ENCODE measurements at regions not wholly inside any gene's neighbourhood (a gene's known extent, or its start where the extent isn't known, plus 50 kb on each side); places are given as distances from the start of the nearest gene placed in this dataset.
A peak's percentile ranks its signal among the peaks of the same experiment; 100 is the strongest.

GRCh38 chr4:141435446-141436225, 200.7 kb upstream of the IL15 start:
- Mint-ChIP-seq H3K4me3 (no peak overlapping the region), H3K36me3 (no peaks in the 10 kb centered on the region), H3K9me3 (peaks cover 2 to 4% (median 2%) of the 10 kb centered on the region in 3 donors), H3K27ac (no peak overlapping the region), H3K27me3 (no peaks in the 10 kb centered on the region), H3K4me1 (no peaks in the 10 kb centered on the region)

DNA sequence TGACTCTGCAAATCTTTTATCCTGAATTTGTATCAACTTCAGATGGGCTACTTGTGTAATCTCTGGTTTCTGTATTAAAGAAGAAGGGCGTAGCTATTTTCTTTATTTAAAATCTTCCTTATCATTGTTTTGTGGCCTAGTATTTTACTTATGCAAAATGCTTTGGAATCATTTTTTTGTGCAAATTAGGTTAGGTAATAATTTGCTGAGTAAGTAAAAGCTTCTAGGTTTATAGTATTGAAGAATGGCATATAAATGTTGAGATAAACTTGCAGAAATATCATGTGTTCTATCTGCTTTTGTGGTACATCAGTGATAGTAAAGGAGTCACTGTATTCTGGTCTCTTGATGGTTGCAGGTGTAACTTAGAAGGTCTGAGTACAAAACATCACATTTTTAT, 197.2 kb upstream of the IL15 start:
- Mint-ChIP-seq H3K4me3 (no peak overlapping the region), H3K36me3 (no peaks in the 10 kb centered on the region), H3K9me3 (peaks cover 0 to 1% (median 0%) of the 10 kb centered on the region in 3 donors), H3K27me3 (no peaks in the 10 kb centered on the region), H3K27ac (no peak overlapping the region), H3K4me1 (peaks cover 0 to 3% (median 0%) of the 10 kb centered on the region in 3 donors)

DNA sequence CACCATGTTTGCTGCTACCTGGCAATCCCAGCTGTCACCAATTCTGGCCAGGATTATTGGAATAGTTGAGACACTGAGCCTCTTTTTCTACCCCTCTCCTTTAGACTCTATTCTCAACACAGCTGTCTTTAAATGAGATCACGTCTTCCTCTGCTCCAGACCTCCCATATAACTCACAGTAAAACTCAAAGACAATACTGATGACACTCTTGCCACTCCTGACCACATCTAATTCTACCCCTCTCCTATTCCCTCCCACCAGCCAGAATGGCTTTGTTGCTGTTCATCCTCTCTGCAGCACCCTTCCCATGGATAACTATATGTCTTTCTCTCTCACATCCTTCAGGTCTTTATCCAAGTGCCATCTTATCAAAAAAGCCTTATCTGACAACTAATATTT, 188.6 kb upstream of the IL15 start:
- Mint-ChIP-seq H3K27me3 (no peaks in the 10 kb centered on the region), H3K4me1 (peaks cover 0 to 14% (median 5%) of the 10 kb centered on the region in 3 donors), H3K27ac (no peak overlapping the region), H3K36me3 (no peaks in the 10 kb centered on the region), H3K4me3 (no peak overlapping the region), H3K9me3 (no peaks in the 10 kb centered on the region)

DNA sequence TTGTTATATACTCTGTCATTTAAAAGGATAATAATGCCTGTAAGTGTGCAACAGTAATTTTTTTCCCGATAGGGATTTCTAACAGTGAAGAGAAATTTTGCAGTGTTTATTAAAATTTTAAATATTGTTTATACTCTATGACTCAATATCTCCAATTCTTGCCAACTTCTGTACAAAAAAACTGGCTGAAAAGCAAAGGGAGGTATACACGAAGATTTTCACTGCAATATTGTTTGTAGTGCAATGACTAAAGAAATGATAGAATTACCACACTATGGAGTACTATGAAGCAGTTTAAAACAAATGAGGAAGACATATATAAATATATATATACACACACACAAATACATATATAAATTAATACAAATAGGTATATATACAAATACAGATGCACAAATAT, 187.9 kb upstream of the IL15 start:
- no peak overlapping the region for H3K4me3 Mint-ChIP-seq
- H3K27ac Mint-ChIP-seq, result no peak overlapping the region
- H3K9me3 Mint-ChIP-seq, result no peaks in the 10 kb centered on the region

DNA sequence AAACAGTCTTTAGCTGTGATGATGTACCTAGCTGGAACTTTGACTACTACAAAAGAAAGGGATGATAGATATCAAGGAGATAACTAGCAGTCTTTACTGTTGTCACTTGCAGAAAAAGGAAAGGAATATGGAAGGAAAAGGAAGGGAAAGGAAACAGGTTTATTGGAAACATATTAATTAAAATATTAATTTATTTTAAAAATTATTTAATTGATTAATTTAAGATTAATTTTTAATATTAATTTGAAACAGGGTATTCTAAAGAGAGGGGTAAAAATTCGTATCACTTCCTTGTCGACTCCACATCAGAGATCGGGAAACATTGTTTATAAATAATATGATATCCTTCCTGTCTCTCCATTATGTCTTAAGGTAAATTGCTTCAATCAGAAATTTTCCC, 186.5 kb upstream of the IL15 start:
- H3K27me3 Mint-ChIP-seq, result no peaks in the 10 kb centered on the region
- no peaks in the 10 kb centered on the region for H3K36me3 Mint-ChIP-seq
- H3K27ac Mint-ChIP-seq, result no peak overlapping the region
- H3K4me1 Mint-ChIP-seq, result peaks cover 0 to 11% (median 5%) of the 10 kb centered on the region in 3 donors
- peak overlapping the region in 1 of 4 donors; percentile 20 for H3K4me3 Mint-ChIP-seq
- H3K9me3 Mint-ChIP-seq, result no peaks in the 10 kb centered on the region

More for the DNA sequence above, 187.9 kb upstream of the IL15 start:
- Mint-ChIP-seq H3K27me3 (no peaks in the 10 kb centered on the region), H3K36me3 (no peaks in the 10 kb centered on the region), H3K4me1 (peaks cover 0 to 14% (median 5%) of the 10 kb centered on the region in 3 donors)

- Mint-ChIP-seq H3K27ac (no peak overlapping the region), H3K4me1 (no peaks in the 10 kb centered on the region), H3K27me3 (no peaks in the 10 kb centered on the region), H3K9me3 (peaks cover 0 to 3% (median 0%) of the 10 kb centered on the region in 3 donors), H3K36me3 (no peaks in the 10 kb centered on the region), H3K4me3 (no peak overlapping the region)
These were observed 180.7 kb upstream of the IL15 start for GRCh38 chr4:141455651-141456050.

DNA sequence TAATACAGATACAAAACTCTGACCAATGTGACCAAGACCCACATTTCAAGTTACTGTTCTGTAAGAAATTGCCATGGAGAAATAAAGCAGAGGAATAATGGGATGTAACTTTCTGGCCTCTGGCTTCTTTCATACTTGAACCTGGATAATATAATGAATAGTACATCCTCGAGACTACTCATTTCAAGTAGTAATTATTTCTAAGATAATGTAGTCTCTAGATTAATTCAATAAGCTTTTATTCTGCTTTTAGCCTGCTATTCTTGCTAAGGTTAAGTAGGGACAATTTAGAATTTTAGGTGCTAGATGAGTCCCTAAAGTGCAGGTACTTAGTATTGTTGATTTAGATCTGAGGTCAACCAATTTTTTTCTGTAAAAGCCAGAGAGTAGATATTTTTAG, 178.7 kb upstream of the IL15 start:
- H3K4me1 Mint-ChIP-seq, result no peaks in the 10 kb centered on the region
- no peaks in the 10 kb centered on the region for H3K27me3 Mint-ChIP-seq
- H3K36me3 Mint-ChIP-seq, result no peaks in the 10 kb centered on the region
- H3K27ac Mint-ChIP-seq, result no peak overlapping the region
- peaks cover 0 to 3% (median 0%) of the 10 kb centered on the region in 3 donors for H3K9me3 Mint-ChIP-seq
- H3K4me3 Mint-ChIP-seq, result no peak overlapping the region

DNA sequence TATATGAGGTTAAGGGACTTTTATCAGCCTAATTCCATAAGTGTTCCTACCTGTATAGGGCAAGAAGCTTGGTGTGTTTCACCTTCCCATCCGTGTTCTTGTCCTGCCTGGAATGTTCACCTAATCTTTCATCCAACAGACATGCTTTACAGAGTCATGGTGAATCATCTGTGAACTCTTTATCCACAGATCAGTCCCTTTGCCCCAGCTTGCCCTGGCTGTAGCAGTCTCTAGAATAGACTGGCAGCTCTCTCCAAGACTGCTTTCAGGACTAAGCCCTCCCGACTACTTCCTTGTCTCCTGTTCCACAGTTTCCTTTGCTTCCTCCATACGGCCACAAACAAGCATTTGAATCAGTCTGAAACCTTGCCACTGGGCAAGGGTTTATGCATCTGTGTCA, 177.9 kb upstream of the IL15 start:
- Mint-ChIP-seq H3K36me3 (no peaks in the 10 kb centered on the region), H3K4me1 (no peaks in the 10 kb centered on the region), H3K27ac (no peak overlapping the region), H3K9me3 (peaks cover 0 to 3% (median 0%) of the 10 kb centered on the region in 3 donors), H3K4me3 (no peak overlapping the region), H3K27me3 (no peaks in the 10 kb centered on the region)

- Mint-ChIP-seq H3K4me1 (no peaks in the 10 kb centered on the region), H3K27ac (no peak overlapping the region), H3K36me3 (no peaks in the 10 kb centered on the region), H3K27me3 (no peaks in the 10 kb centered on the region), H3K9me3 (peaks cover 0 to 5% (median 0%) of the 10 kb centered on the region in 3 donors), H3K4me3 (no peak overlapping the region)
These were observed 177.4 kb upstream of the IL15 start for GRCh38 chr4:141459020-141459419.

- Mint-ChIP-seq H3K36me3 (no peaks in the 10 kb centered on the region), H3K27ac (no peak overlapping the region)
These were observed 174.0 kb upstream of the IL15 start for GRCh38 chr4:141462361-141462760.

GRCh38 chr4:141463678-141464077, 172.7 kb upstream of the IL15 start:
- no peaks in the 10 kb centered on the region for H3K4me1 Mint-ChIP-seq
- H3K9me3 Mint-ChIP-seq, result peaks cover 0 to 4% (median 0%) of the 10 kb centered on the region in 3 donors
- H3K27me3 Mint-ChIP-seq, result no peaks in the 10 kb centered on the region
- H3K27ac Mint-ChIP-seq, result no peak overlapping the region
- H3K36me3 Mint-ChIP-seq, result no peaks in the 10 kb centered on the region
- H3K4me3 Mint-ChIP-seq, result no peak overlapping the region

More at GRCh38 chr4:141462361-141462760, 174.0 kb upstream of the IL15 start:
- Mint-ChIP-seq H3K4me3 (no peak overlapping the region), H3K27me3 (no peaks in the 10 kb centered on the region), H3K4me1 (no peaks in the 10 kb centered on the region), H3K9me3 (peaks cover 0 to 4% (median 0%) of the 10 kb centered on the region in 3 donors)

- no peaks in the 10 kb centered on the region for H3K4me1 Mint-ChIP-seq
- no peaks in the 10 kb centered on the region for H3K36me3 Mint-ChIP-seq
- H3K4me3 Mint-ChIP-seq, result no peak overlapping the region
- no peaks in the 10 kb centered on the region for H3K27me3 Mint-ChIP-seq
- no peak overlapping the region for H3K27ac Mint-ChIP-seq
- H3K9me3 Mint-ChIP-seq, result peaks cover 0 to 3% (median 0%) of the 10 kb centered on the region in 3 donors
These were observed 172.0 kb upstream of the IL15 start for GRCh38 chr4:141464366-141464765.

- no peaks in the 10 kb centered on the region for H3K36me3 Mint-ChIP-seq
- peaks cover 0 to 5% (median 0%) of the 10 kb centered on the region in 3 donors for H3K9me3 Mint-ChIP-seq
- no peak overlapping the region for H3K27ac Mint-ChIP-seq
- H3K4me1 Mint-ChIP-seq, result no peaks in the 10 kb centered on the region
- H3K4me3 Mint-ChIP-seq, result no peak overlapping the region
- H3K27me3 Mint-ChIP-seq, result no peaks in the 10 kb centered on the region
These were observed 171.2 kb upstream of the IL15 start for GRCh38 chr4:141465171-141465570.

GRCh38 chr4:141467225-141467624, 169.2 kb upstream of the IL15 start:
- H3K27me3 Mint-ChIP-seq, result no peaks in the 10 kb centered on the region
- H3K27ac Mint-ChIP-seq, result no peak overlapping the region
- peaks cover 0 to 5% (median 0%) of the 10 kb centered on the region in 3 donors for H3K9me3 Mint-ChIP-seq
- no peaks in the 10 kb centered on the region for H3K4me1 Mint-ChIP-seq
- H3K36me3 Mint-ChIP-seq, result no peaks in the 10 kb centered on the region
- H3K4me3 Mint-ChIP-seq, result no peak overlapping the region

- H3K4me3 Mint-ChIP-seq, result no peak overlapping the region
- H3K4me1 Mint-ChIP-seq, result no peaks in the 10 kb centered on the region
- no peaks in the 10 kb centered on the region for H3K36me3 Mint-ChIP-seq
- H3K27me3 Mint-ChIP-seq, result no peaks in the 10 kb centered on the region
- H3K9me3 Mint-ChIP-seq, result peaks cover 0 to 2% (median 0%) of the 10 kb centered on the region in 3 donors
- H3K27ac Mint-ChIP-seq, result no peak overlapping the region
These were observed 167.0 kb upstream of the IL15 start for GRCh38 chr4:141469392-141469791.

- Mint-ChIP-seq H3K27me3 (no peaks in the 10 kb centered on the region), H3K27ac (no peak overlapping the region), H3K9me3 (peaks cover 0 to 2% (median 0%) of the 10 kb centered on the region in 3 donors), H3K36me3 (peaks cover 3% of the 10 kb centered on the region), H3K4me1 (no peaks in the 10 kb centered on the region), H3K4me3 (no peak overlapping the region)
These were observed 163.3 kb upstream of the IL15 start for GRCh38 chr4:141473026-141473540.
